ENCODE measurements at regions not wholly inside any gene's neighbourhood (a gene's known extent, or its start where the extent isn't known, plus 50 kb on each side); places are given as distances from the start of the nearest gene placed in this dataset.

- TF ChIP-seq CTCF (optimal IDR thresholded peaks at IDR 0.05 in 1 of 3, IDR thresholded peaks at IDR 0.05 in 1 of 3, conservative IDR thresholded peaks at IDR 0.05 in 1 of 3; ENCODE audit: extremely low read depth in 1 of 3, insufficient read depth in 2 of 3, low read length in 3 of 3) (no peak), EZH2 (IDR thresholded peaks at IDR 0.05; ENCODE audit: low read length) (no peak)
Observed at GRCh38 chr1:222946436-222946835, 131.6 kb downstream of the DISP1 start.

All from keratinocyte (primary cell).